Pancreas (tissue), 10 donors: ENCODE measurements at regions not wholly inside any gene's neighbourhood (a gene's known extent, or its start where the extent isn't known, plus 50 kb on each side); places are given as distances from the start of the nearest gene placed in this dataset.
A peak's percentile ranks its signal among the peaks of the same experiment; 100 is the strongest.

Experiments
- ATAC-seq, 4 donors: fragments of 200-7000 bp; cut with Tn5 transposase; one replicate each; pipeline versions ENCODE4 v1.8.0 to v1.9.1; 2020; ENCODE audit warnings: mild to moderate bottlenecking in 4 of 4, moderate library complexity in 4 of 4
- DNase-seq, 6 donors: peaks; one replicate each; pipeline ENCODE4 v3.0.0-alpha.2; 2020
- FAIRE-seq: peaks from 2 replicates; lab custom pipeline; 2012; peaks lifted over from hg19 to GRCh38; lab: Jason Lieb, UNC
- H3K27ac ChIP-seq, 4 donors: fragments of 200-600 bp; sonication (generic); 1 replicate in 3 of 4; 2 replicates in 1 of 4; pipeline versions ENCODE4 v1.5.0 to v1.8.0; 2020
- H3K27me3 ChIP-seq, 4 donors: fragments of 200-600 bp; one replicate each; pipeline ENCODE4 v1.8.0; 2021
- H3K36me3 ChIP-seq, 3 donors: fragments of 200-600 bp; sonication (generic) in 1 of 3; one replicate each; pipeline versions ENCODE4 v1.5.0 to v1.8.0; 2020 to 2021
- H3K4me1 ChIP-seq, 3 donors: fragments of 200-600 bp; one replicate each; pipeline ENCODE4 v1.8.0; 2021
- H3K4me3 ChIP-seq, 4 donors: fragments of 200-600 bp; sonication (generic) in 2 of 4; one replicate each; pipeline versions ENCODE4 v1.5.0 to v1.8.0; 2020 to 2021
- H3K9me3 ChIP-seq, 4 donors: fragments of 200-600 bp; one replicate each; pipeline ENCODE4 v1.8.0; 2021
- CTCF ChIP-seq, 4 donors: fragments of 200-600 bp; sonication (generic) in 3 of 4; IDR thresholded peaks; one replicate each; pipeline versions ENCODE4 v1.5.0 to v1.8.0; 2021; ENCODE audit warnings: antibody characterized with exemption in 4 of 4
- WGBS, 2 donors: extraction: QIAGEN DNeasy Blood & Tissue Kit; methylation state at CpG; one replicate each; pipeline ENCODE4 v1.1.7; 2013; 5-methylcytosine and 5-hydroxymethylcytosine counted together
- intact Hi-C, 3 donors: fragments of 100-400 bp; cut with DNase I; formaldehyde crosslinking; loops; one replicate each; pipeline versions ENCODE4 v1.11.1 to v1.14.2; 2022
- donor health status: healthy with polysubstance abuse.
- donor health status: DM: no; HTN: no; CAD: no; lungs with moderate emphysema.
- donor health status: DM: no; HTN: no; CAD: no.
- donor health status: control.
- donor health status: control.
- donor health status: Bipolar disorder and iron deficiency.
- donor health status: DM: yes; HTN: yes; CAD: no.
- donor health status: DM: no; HTN: no; CAD: no.
- donor health status: DM: no; HTN: no; CAD: no.
- donor health status: DM: yes; HTN: yes; CAD: no.

- no peaks in the 10 kb centered on the region for H3K4me1 ChIP-seq
- H3K36me3 ChIP-seq = no peaks in the 10 kb centered on the region
- intact Hi-C loops = no loop called here
- no peak overlapping the region for H3K4me3 ChIP-seq
- FAIRE-seq = no peak
- no peak overlapping the region for H3K27ac ChIP-seq
- no peak for DNase-seq
- TF ChIP-seq CTCF (IDR thresholded peaks at IDR 0.05) = no peak
- no peaks in the 10 kb centered on the region for H3K27me3 ChIP-seq
- no peaks in the 10 kb centered on the region for H3K9me3 ChIP-seq
- ATAC-seq = no peak
- 83 to 89% methylated on average over 2 of the region's 2 CpGs for WGBS, 2 donors
Observed at GRCh38 chr12:68515793-68516192, 94.9 kb upstream of the RAP1B start.

GRCh38 chr12:68521321-68521839 is 89.3 kb upstream of the RAP1B start:
- Histone ChIP-seq H3K4me3 (no peak overlapping the region), H3K9me3 (no peaks in the 10 kb centered on the region), H3K36me3 (no peaks in the 10 kb centered on the region), H3K27me3 (no peaks in the 10 kb centered on the region), H3K27ac (peak overlapping the region in 1 of 4 donors; percentile 48), H3K4me1 (no peaks in the 10 kb centered on the region)
- no peak for FAIRE-seq
- no peak for DNase-seq
- intact Hi-C loops = no loop called here
- TF ChIP-seq CTCF (IDR thresholded peaks at IDR 0.05) = no peak
- WGBS, 2 donors = 43 to 56% methylated on average over 5 of the region's 5 CpGs
- ATAC-seq = peak in 2 of 4 donors; percentile 33 to 65

GRCh38 chr12:68521848-68522502 is 88.7 kb upstream of the RAP1B start:
- WGBS, 2 donors = 68 to 86% methylated on average over 5 of the region's 5 CpGs
- Histone ChIP-seq H3K4me3 (no peak overlapping the region), H3K36me3 (no peaks in the 10 kb centered on the region), H3K27me3 (no peaks in the 10 kb centered on the region), H3K27ac (peak overlapping the region in 1 of 4 donors; percentile 48), H3K9me3 (peaks cover 0 to 3% (median 0%) of the 10 kb centered on the region in 4 donors), H3K4me1 (no peaks in the 10 kb centered on the region)
- no peak for TF ChIP-seq CTCF (IDR thresholded peaks at IDR 0.05)
- intact Hi-C loops = no loop called here
- FAIRE-seq = no peak
- no peak for ATAC-seq
- DNase-seq = no peak

- no peak overlapping the region for H3K4me3 ChIP-seq
- intact Hi-C loops = no loop called here
- TF ChIP-seq CTCF (IDR thresholded peaks at IDR 0.05) = no peak
- no peak for DNase-seq
- no peaks in the 10 kb centered on the region for H3K36me3 ChIP-seq
- peaks cover 0 to 3% (median 0%) of the 10 kb centered on the region in 3 donors for H3K4me1 ChIP-seq
- peaks cover 0 to 4% (median 0%) of the 10 kb centered on the region in 4 donors for H3K9me3 ChIP-seq
- FAIRE-seq = no peak
- 70 to 71% methylated on average over 6 of the region's 6 CpGs for WGBS, 2 donors
- H3K27ac ChIP-seq = no peak overlapping the region
- no peak for ATAC-seq
- no peaks in the 10 kb centered on the region for H3K27me3 ChIP-seq
Observed at GRCh38 chr12:68529466-68529865, 81.2 kb upstream of the RAP1B start.

- DNase-seq (no peak), ATAC-seq (no peak), FAIRE-seq (no peak)
- Histone ChIP-seq H3K4me3 (no peak overlapping the region), H3K36me3 (no peaks in the 10 kb centered on the region), H3K27ac (no peak overlapping the region), H3K27me3 (no peaks in the 10 kb centered on the region), H3K4me1 (peaks cover 0 to 3% (median 0%) of the 10 kb centered on the region in 3 donors), H3K9me3 (peaks cover 0 to 4% (median 0%) of the 10 kb centered on the region in 4 donors)
- no peak for TF ChIP-seq CTCF (IDR thresholded peaks at IDR 0.05)
- WGBS, 2 donors = 73 to 87% methylated on average over 5 of the region's 5 CpGs
- intact Hi-C loops = no loop called here
Observed at GRCh38 chr12:68529869-68530268, 80.8 kb upstream of the RAP1B start.
